ENCODE measurements at regions not wholly inside any gene's neighbourhood (a gene's known extent, or its start where the extent isn't known, plus 50 kb on each side); places are given as distances from the start of the nearest gene placed in this dataset.

- no peak for DNase-seq (ENCODE audit: low read depth)
These were observed 101.5 kb downstream of the KCTD15 start for GRCh38 chr19:33898062-33898677.

GRCh38 chr19:33900817-33901216, 104.1 kb downstream of the KCTD15 start:
- DNase-seq (ENCODE audit: low read depth): no peak

GRCh38 chr19:33902395-33902794, 105.7 kb downstream of the KCTD15 start:
- no peak for DNase-seq (ENCODE audit: low read depth)

GRCh38 chr19:33902802-33903488, 106.3 kb downstream of the KCTD15 start:
- DNase-seq (ENCODE audit: low read depth): no peak

- no peak for DNase-seq (ENCODE audit: low read depth)
These were observed 106.8 kb downstream of the KCTD15 start for GRCh38 chr19:33903489-33903850.

- DNase-seq (ENCODE audit: low read depth): no peak
These were observed 108.0 kb downstream of the KCTD15 start for GRCh38 chr19:33904681-33905080.

GRCh38 chr19:33905473-33905936, 108.8 kb downstream of the KCTD15 start:
- DNase-seq (ENCODE audit: low read depth): no peak

GRCh38 chr19:33905937-33906577, 109.4 kb downstream of the KCTD15 start:
- no peak for DNase-seq (ENCODE audit: low read depth)

GRCh38 chr19:33906578-33907335, 110.1 kb downstream of the KCTD15 start:
- no peak for DNase-seq (ENCODE audit: low read depth)

GRCh38 chr19:33910922-33911321, 114.3 kb downstream of the KCTD15 start:
- no peak for DNase-seq (ENCODE audit: low read depth)

- DNase-seq (ENCODE audit: low read depth): no peak
These were observed 117.9 kb downstream of the KCTD15 start for GRCh38 chr19:33914599-33914998.

GRCh38 chr19:33916792-33917191, 120.1 kb downstream of the KCTD15 start:
- no peak for DNase-seq (ENCODE audit: low read depth)

GRCh38 chr19:33919291-33919690, 122.6 kb downstream of the KCTD15 start:
- no peak for DNase-seq (ENCODE audit: low read depth)

GRCh38 chr19:33921165-33921564, 124.5 kb downstream of the KCTD15 start:
- DNase-seq (ENCODE audit: low read depth): no peak

GRCh38 chr19:33926306-33926705, 129.6 kb downstream of the KCTD15 start:
- no peak for DNase-seq (ENCODE audit: low read depth)

- no peak for DNase-seq (ENCODE audit: low read depth)
These were observed 131.3 kb downstream of the KCTD15 start for GRCh38 chr19:33927789-33928457.

- no peak for DNase-seq (ENCODE audit: low read depth)
These were observed 131.8 kb downstream of the KCTD15 start for GRCh38 chr19:33928458-33928950.

- no peak for DNase-seq (ENCODE audit: low read depth)
These were observed 137.3 kb downstream of the KCTD15 start for GRCh38 chr19:33933931-33934330.

- no peak for DNase-seq (ENCODE audit: low read depth)
These were observed 142.2 kb downstream of the KCTD15 start for GRCh38 chr19:33938821-33939220.

GRCh38 chr19:33941133-33941532, 144.5 kb downstream of the KCTD15 start:
- no peak for DNase-seq (ENCODE audit: low read depth)

GRCh38 chr19:33946535-33947264, 150.0 kb downstream of the KCTD15 start:
- no peak for DNase-seq (ENCODE audit: low read depth)

Measured in forelimb muscle (tissue), 1 donor.